Common myeloid progenitor, CD34-positive (primary cell): ENCODE measurements at regions not wholly inside any gene's neighbourhood (a gene's known extent, or its start where the extent isn't known, plus 50 kb on each side); places are given as distances from the start of the nearest gene placed in this dataset.

ENCODE experiments used
- CTCF ChIA-PET: fragments of 350-600 bp; sonication (Branson Sonifier 250); formaldehyde crosslinking; loops from one replicate; lab custom pipeline; 2021; ENCODE audit warnings: antibody characterized with exemption; lab: Charles Lee
- POLR2A ChIA-PET: fragments of 350-600 bp; sonication (Branson Sonifier 250); formaldehyde crosslinking; loops from one replicate; lab custom pipeline; 2021; ENCODE audit warnings: antibody characterized with exemption; lab: Charles Lee
- DNase-seq, 3 donors: peaks; one replicate each; pipeline versions ENCODE4 v3.0.0 to v3.0.0-alpha.2; 2013
- H3K27ac ChIP-seq, 2 experiments: 1 replicate in 1 of 2; 2 replicates in 1 of 2; pipeline ENCODE4 v1.7.0; 2013; ENCODE audit warnings: inconsistent platforms in 2 of 2, low read length in 2 of 2, mild to moderate bottlenecking in 2 of 2, low read depth in 1 of 2, moderate library complexity in 1 of 2; ENCODE audit not compliant: severe bottlenecking in 2 of 2, insufficient read depth in 1 of 2, poor library complexity in 1 of 2
- H3K27me3 ChIP-seq, 5 experiments: replicated peaks in 2 of 5; 1 replicate in 3 of 5; 2 replicates in 2 of 5; pipeline versions ENCODE4 v1.6.1 to v1.7.0; 2013; ENCODE audit warnings: low read length in 4 of 5, mild to moderate bottlenecking in 2 of 5, moderate library complexity in 2 of 5, inconsistent platforms in 1 of 5; ENCODE audit not compliant: insufficient read depth in 5 of 5, control insufficient read depth in 4 of 5
- H3K36me3 ChIP-seq, 4 experiments: 1 replicate in 2 of 4; 2 replicates in 2 of 4; pipeline versions ENCODE4 v1.6.1 to v1.7.0; 2013; ENCODE audit warnings: low read length in 3 of 4, control low read depth in 1 of 4, mild to moderate bottlenecking in 1 of 4; ENCODE audit not compliant: control insufficient read depth in 4 of 4, insufficient read depth in 4 of 4
- H3K4me1 ChIP-seq, 4 experiments: 1 replicate in 3 of 4; 2 replicates in 1 of 4; pipeline versions ENCODE4 v1.6.1 to v1.7.1; 2013; ENCODE audit warnings: low read length in 3 of 4, mild to moderate bottlenecking in 3 of 4, control low read depth in 1 of 4, inconsistent platforms in 1 of 4, moderate library complexity in 1 of 4; ENCODE audit not compliant: control insufficient read depth in 4 of 4, insufficient read depth in 4 of 4; ENCODE audit errors: control extremely low read depth in 1 of 4
- H3K4me3 ChIP-seq, 7 experiments: 1 replicate in 4 of 7; 2 replicates in 3 of 7; pipeline versions ENCODE4 v1.5.1 to v1.7.0; 2013; ENCODE audit warnings: mild to moderate bottlenecking in 7 of 7, low read length in 6 of 7, moderate library complexity in 6 of 7, inconsistent platforms in 2 of 7, low read depth in 2 of 7, control low read depth in 1 of 7; ENCODE audit not compliant: insufficient read depth in 4 of 7, control insufficient read depth in 1 of 7; ENCODE audit errors: extremely low read depth in 1 of 7
- H3K9me3 ChIP-seq, 5 experiments: 1 replicate in 4 of 5; 2 replicates in 1 of 5; pipeline versions ENCODE4 v1.6.1 to v1.7.1; 2013; ENCODE audit warnings: low read length in 4 of 5, mild to moderate bottlenecking in 2 of 5, inconsistent platforms in 1 of 5, low read depth in 1 of 5, moderate library complexity in 1 of 5; ENCODE audit not compliant: control insufficient read depth in 4 of 5, insufficient read depth in 2 of 5; ENCODE audit errors: control extremely low read depth in 1 of 5
- WGBS: methylation state at CpG from one replicate; pipeline ENCODE4 v1.1.5; 2013; ENCODE audit not compliant: insufficient coverage; 5-methylcytosine and 5-hydroxymethylcytosine counted together

- peaks cover 0 to 14% (median 10%) of the 10 kb centered on the region in 4 experiments for H3K4me1 ChIP-seq
- no peaks in the 10 kb centered on the region for H3K9me3 ChIP-seq
- WGBS: 72% methylated on average over 2 of the region's 3 CpGs
- CTCF ChIA-PET: no interaction called here
- no peak for DNase-seq
- no peak overlapping the region for H3K27ac ChIP-seq
- peaks cover 0 to 72% (median 18%) of the 10 kb centered on the region in 5 experiments for H3K27me3 ChIP-seq
- H3K4me3 ChIP-seq: no peak overlapping the region
- no peaks in the 10 kb centered on the region for H3K36me3 ChIP-seq
- POLR2A ChIA-PET: no interaction called here
Observed at GRCh38 chr16:86739178-86739577, 160.8 kb downstream of the FOXL1 start.

GRCh38 chr16:86739808-86740207, 161.5 kb downstream of the FOXL1 start:
- H3K4me3 ChIP-seq: no peak overlapping the region
- H3K36me3 ChIP-seq: no peaks in the 10 kb centered on the region
- no peak overlapping the region for H3K27ac ChIP-seq
- peak in 1 of 3 donors; percentile 17 for DNase-seq
- peaks cover 0 to 65% (median 15%) of the 10 kb centered on the region in 5 experiments for H3K27me3 ChIP-seq
- ChIA-PET CTCF (interaction anchor here (1.1 kb wide), 1 partner anchor 8 kb away, joined by 3 read pairs; no protein-coding TSS in a partner anchor), POLR2A (no interaction called here)
- H3K4me1 ChIP-seq: peaks cover 0 to 14% (median 10%) of the 10 kb centered on the region in 4 experiments
- no peaks in the 10 kb centered on the region for H3K9me3 ChIP-seq
- 43% methylated on average over 11 of the region's 11 CpGs for WGBS

GRCh38 chr16:86740298-86740697, 161.9 kb downstream of the FOXL1 start:
- 73% methylated on average over 9 of the region's 17 CpGs for WGBS
- CTCF ChIA-PET: interaction anchor here (1.1 to 1.3 kb wide), 2 partner anchors 9 to 136 kb away, joined by 3 read pairs; no protein-coding TSS in a partner anchor

GRCh38 chr16:86740906-86741799, 162.8 kb downstream of the FOXL1 start:
- Histone ChIP-seq H3K27me3 (peaks cover 0 to 54% (median 9%) of the 10 kb centered on the region in 5 experiments), H3K9me3 (no peaks in the 10 kb centered on the region), H3K4me1 (peaks cover 0 to 14% (median 10%) of the 10 kb centered on the region in 4 experiments), H3K4me3 (peak overlapping the region in 5 of 7 experiments; percentile 11 to 36 (median 20)), H3K27ac (no peak overlapping the region), H3K36me3 (no peaks in the 10 kb centered on the region)
- CTCF ChIA-PET: interaction anchor here (1.3 kb wide), 1 partner anchor 137 kb away, joined by 3 read pairs; no protein-coding TSS in a partner anchor
- WGBS: 4% methylated on average over 25 of the region's 35 CpGs
- peak in 2 of 3 donors; percentile 60 to 73 for DNase-seq
- POLR2A ChIA-PET: interaction anchor here (0.5 kb wide), 1 partner anchor 1201 kb away, joined by 3 read pairs; no protein-coding TSS in a partner anchor

More at GRCh38 chr16:86740298-86740697, 161.9 kb downstream of the FOXL1 start:
- DNase-seq: no peak
- Histone ChIP-seq H3K27ac (no peak overlapping the region), H3K9me3 (no peaks in the 10 kb centered on the region), H3K4me1 (peaks cover 0 to 14% (median 10%) of the 10 kb centered on the region in 4 experiments), H3K27me3 (peaks cover 0 to 61% (median 10%) of the 10 kb centered on the region in 5 experiments), H3K36me3 (no peaks in the 10 kb centered on the region), H3K4me3 (no peak overlapping the region)
- POLR2A ChIA-PET: no interaction called here

GRCh38 chr16:86747761-86748160, 169.4 kb downstream of the FOXL1 start:
- no peak overlapping the region for H3K4me3 ChIP-seq
- POLR2A ChIA-PET: no interaction called here

GRCh38 chr16:86748652-86749051, 170.3 kb downstream of the FOXL1 start:
- Histone ChIP-seq H3K9me3 (no peaks in the 10 kb centered on the region), H3K4me3 (no peak overlapping the region), H3K4me1 (no peaks in the 10 kb centered on the region), H3K36me3 (no peaks in the 10 kb centered on the region), H3K27ac (no peak overlapping the region), H3K27me3 (peaks cover 0 to 19% (median 3%) of the 10 kb centered on the region in 5 experiments)
- no peak for DNase-seq
- POLR2A ChIA-PET: no interaction called here
- WGBS: 40% methylated on average over 1 of the region's 3 CpGs
- CTCF ChIA-PET: no interaction called here

More at GRCh38 chr16:86747761-86748160, 169.4 kb downstream of the FOXL1 start:
- no peak for DNase-seq
- H3K36me3 ChIP-seq: no peaks in the 10 kb centered on the region
- no peaks in the 10 kb centered on the region for H3K4me1 ChIP-seq
- no peak overlapping the region for H3K27ac ChIP-seq
- WGBS: 89% methylated on average over 10 of the region's 13 CpGs
- H3K9me3 ChIP-seq: no peaks in the 10 kb centered on the region
- CTCF ChIA-PET: no interaction called here
- peaks cover 0 to 16% (median 3%) of the 10 kb centered on the region in 5 experiments for H3K27me3 ChIP-seq
